Tibial nerve (tissue), 4 donors: ENCODE measurements at regions not wholly inside any gene's neighbourhood (a gene's known extent, or its start where the extent isn't known, plus 50 kb on each side); places are given as distances from the start of the nearest gene placed in this dataset.

ENCODE experiments used
- CTCF ChIP-seq, 5 experiments: fragments of 200-600 bp in 3 of 5; fragments of 450-650 bp in 2 of 5; sonication (generic) in 3 of 5; IDR thresholded peaks; one replicate each; pipeline ENCODE4 v1.5.1; 2016 to 2019; ENCODE audit warnings: antibody characterized with exemption in 5 of 5, mild to moderate bottlenecking in 3 of 5, moderate library complexity in 2 of 5
- EP300 ChIP-seq, 2 donors: sonication (generic); formaldehyde crosslinking; IDR thresholded peaks; one replicate each; pipeline ENCODE4 v1.6.1; 2017; ENCODE audit warnings: antibody characterized with exemption in 2 of 2, mild to moderate bottlenecking in 1 of 2
- POLR2A ChIP-seq, 2 donors: fragments of 450-650 bp; IDR thresholded peaks; one replicate each; pipeline ENCODE4 v1.6.1; 2017; ENCODE audit warnings: antibody characterized with exemption in 2 of 2, mild to moderate bottlenecking in 2 of 2, moderate library complexity in 2 of 2

- TF ChIP-seq CTCF (IDR thresholded peaks at IDR 0.05) (no peak), EP300 (IDR thresholded peaks at IDR 0.05) (no peak), POLR2A (IDR thresholded peaks at IDR 0.05) (no peak)
These were observed 90.6 kb downstream of the ZNF621 start for GRCh38 chr3:40615110-40615915.
